GM12878 (cell line): ENCODE measurements at regions not wholly inside any gene's neighbourhood (a gene's known extent, or its start where the extent isn't known, plus 50 kb on each side); places are given as distances from the start of the nearest gene placed in this dataset.

Experiments
- MXI1 ChIP-seq: fragments of 150-350 bp; IDR thresholded peaks from 2 replicates; pipeline ENCODE4 v1.6.1; 2011; ENCODE audit warnings: low read depth, mild to moderate bottlenecking, inconsistent platforms, low read length, improper control_type of control experiment
- NFXL1 ChIP-seq: fragments of 450-650 bp; IDR thresholded peaks from 2 replicates; pipeline ENCODE4 v1.6.1; 2017; ENCODE audit warnings: antibody characterized with exemption, mild to moderate bottlenecking, borderline replicate concordance
- PML ChIP-seq: IDR thresholded peaks from 2 replicates; pipeline ENCODE4 v1.6.1; 2012; ENCODE audit warnings: low read length, inconsistent platforms
- RAD21 ChIP-seq: IDR thresholded peaks from 2 replicates; pipeline ENCODE4 v1.6.1; 2011; ENCODE audit warnings: mild to moderate bottlenecking, low read depth, low read length, moderate library complexity; ENCODE audit not compliant: insufficient read depth
- SREBF2 ChIP-seq: IDR thresholded peaks from 2 replicates; pipeline ENCODE4 v1.6.1; 2012; ENCODE audit warnings: mild to moderate bottlenecking, low read length
- TF ChIP-seq, protein P1 (sequence below): fragments of 450-650 bp; IDR thresholded peaks from 2 replicates; pipeline ENCODE4 v1.6.1; 2017; ENCODE audit warnings: antibody characterized with exemption, mild to moderate bottlenecking, moderate library complexity
- TF ChIP-seq, protein P2 (sequence below): IDR thresholded peaks from 2 replicates; pipeline ENCODE4 v1.6.1; 2011; ENCODE audit warnings: low read depth, mild to moderate bottlenecking, low read length, moderate library complexity, borderline replicate concordance; ENCODE audit errors: extremely low read depth
- TF ChIP-seq, protein P3 (sequence below): IDR thresholded peaks from 2 replicates; pipeline ENCODE4 v1.6.1; 2012; ENCODE audit warnings: low read depth, low read length, improper control_type of control experiment
- TF ChIP-seq, protein P4 (sequence below): IDR thresholded peaks from 2 replicates; pipeline ENCODE4 v1.6.1; 2012; ENCODE audit warnings: mild to moderate bottlenecking, low read depth, low read length
- TF ChIP-seq, protein P5 (sequence below): IDR thresholded peaks from 2 replicates; pipeline ENCODE4 v1.6.1; 2012; ENCODE audit warnings: low read depth, low read length, improper control_type of control experiment

DNA sequence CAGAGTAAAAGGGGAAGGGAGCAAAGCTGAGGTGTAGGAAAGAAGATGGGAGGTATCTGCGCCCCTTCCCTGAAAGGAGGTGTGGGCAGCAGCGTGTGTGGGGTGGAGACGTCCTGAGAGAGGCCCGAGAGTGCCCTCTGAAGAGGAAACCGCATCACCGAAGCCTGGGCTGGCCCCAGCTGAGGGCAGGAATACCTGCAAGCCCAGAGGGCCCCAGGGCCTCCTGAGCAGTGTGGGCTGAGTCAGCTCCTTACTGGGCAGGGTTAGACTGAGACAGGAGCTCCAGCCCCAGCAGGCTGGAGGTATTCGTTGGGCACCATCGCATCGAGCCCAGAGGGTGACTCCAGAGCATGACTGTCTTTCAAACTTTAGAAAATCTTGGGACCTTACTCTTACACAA is 534.0 kb upstream of the B3GAT1 start (continued):
- TF ChIP-seq, protein P1, sequence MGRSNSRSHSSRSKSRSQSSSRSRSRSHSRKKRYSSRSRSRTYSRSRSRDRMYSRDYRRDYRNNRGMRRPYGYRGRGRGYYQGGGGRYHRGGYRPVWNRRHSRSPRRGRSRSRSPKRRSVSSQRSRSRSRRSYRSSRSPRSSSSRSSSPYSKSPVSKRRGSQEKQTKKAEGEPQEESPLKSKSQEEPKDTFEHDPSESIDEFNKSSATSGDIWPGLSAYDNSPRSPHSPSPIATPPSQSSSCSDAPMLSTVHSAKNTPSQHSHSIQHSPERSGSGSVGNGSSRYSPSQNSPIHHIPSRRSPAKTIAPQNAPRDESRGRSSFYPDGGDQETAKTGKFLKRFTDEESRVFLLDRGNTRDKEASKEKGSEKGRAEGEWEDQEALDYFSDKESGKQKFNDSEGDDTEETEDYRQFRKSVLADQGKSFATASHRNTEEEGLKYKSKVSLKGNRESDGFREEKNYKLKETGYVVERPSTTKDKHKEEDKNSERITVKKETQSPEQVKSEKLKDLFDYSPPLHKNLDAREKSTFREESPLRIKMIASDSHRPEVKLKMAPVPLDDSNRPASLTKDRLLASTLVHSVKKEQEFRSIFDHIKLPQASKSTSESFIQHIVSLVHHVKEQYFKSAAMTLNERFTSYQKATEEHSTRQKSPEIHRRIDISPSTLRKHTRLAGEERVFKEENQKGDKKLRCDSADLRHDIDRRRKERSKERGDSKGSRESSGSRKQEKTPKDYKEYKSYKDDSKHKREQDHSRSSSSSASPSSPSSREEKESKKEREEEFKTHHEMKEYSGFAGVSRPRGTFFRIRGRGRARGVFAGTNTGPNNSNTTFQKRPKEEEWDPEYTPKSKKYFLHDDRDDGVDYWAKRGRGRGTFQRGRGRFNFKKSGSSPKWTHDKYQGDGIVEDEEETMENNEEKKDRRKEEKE: no peak
- TF ChIP-seq, protein P2, sequence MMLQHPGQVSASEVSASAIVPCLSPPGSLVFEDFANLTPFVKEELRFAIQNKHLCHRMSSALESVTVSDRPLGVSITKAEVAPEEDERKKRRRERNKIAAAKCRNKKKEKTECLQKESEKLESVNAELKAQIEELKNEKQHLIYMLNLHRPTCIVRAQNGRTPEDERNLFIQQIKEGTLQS: no peak
- TF ChIP-seq, protein P3, sequence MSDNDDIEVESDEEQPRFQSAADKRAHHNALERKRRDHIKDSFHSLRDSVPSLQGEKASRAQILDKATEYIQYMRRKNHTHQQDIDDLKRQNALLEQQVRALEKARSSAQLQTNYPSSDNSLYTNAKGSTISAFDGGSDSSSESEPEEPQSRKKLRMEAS: no peak
- no peak for TF ChIP-seq RAD21
- TF ChIP-seq SREBF2: no peak
- TF ChIP-seq, protein P4, sequence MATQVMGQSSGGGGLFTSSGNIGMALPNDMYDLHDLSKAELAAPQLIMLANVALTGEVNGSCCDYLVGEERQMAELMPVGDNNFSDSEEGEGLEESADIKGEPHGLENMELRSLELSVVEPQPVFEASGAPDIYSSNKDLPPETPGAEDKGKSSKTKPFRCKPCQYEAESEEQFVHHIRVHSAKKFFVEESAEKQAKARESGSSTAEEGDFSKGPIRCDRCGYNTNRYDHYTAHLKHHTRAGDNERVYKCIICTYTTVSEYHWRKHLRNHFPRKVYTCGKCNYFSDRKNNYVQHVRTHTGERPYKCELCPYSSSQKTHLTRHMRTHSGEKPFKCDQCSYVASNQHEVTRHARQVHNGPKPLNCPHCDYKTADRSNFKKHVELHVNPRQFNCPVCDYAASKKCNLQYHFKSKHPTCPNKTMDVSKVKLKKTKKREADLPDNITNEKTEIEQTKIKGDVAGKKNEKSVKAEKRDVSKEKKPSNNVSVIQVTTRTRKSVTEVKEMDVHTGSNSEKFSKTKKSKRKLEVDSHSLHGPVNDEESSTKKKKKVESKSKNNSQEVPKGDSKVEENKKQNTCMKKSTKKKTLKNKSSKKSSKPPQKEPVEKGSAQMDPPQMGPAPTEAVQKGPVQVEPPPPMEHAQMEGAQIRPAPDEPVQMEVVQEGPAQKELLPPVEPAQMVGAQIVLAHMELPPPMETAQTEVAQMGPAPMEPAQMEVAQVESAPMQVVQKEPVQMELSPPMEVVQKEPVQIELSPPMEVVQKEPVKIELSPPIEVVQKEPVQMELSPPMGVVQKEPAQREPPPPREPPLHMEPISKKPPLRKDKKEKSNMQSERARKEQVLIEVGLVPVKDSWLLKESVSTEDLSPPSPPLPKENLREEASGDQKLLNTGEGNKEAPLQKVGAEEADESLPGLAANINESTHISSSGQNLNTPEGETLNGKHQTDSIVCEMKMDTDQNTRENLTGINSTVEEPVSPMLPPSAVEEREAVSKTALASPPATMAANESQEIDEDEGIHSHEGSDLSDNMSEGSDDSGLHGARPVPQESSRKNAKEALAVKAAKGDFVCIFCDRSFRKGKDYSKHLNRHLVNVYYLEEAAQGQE: no peak
- TF ChIP-seq MXI1: no peak
- TF ChIP-seq PML: no peak
- TF ChIP-seq, protein P5, sequence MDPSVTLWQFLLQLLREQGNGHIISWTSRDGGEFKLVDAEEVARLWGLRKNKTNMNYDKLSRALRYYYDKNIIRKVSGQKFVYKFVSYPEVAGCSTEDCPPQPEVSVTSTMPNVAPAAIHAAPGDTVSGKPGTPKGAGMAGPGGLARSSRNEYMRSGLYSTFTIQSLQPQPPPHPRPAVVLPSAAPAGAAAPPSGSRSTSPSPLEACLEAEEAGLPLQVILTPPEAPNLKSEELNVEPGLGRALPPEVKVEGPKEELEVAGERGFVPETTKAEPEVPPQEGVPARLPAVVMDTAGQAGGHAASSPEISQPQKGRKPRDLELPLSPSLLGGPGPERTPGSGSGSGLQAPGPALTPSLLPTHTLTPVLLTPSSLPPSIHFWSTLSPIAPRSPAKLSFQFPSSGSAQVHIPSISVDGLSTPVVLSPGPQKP: no peak
- no peak for TF ChIP-seq NFXL1
